Gastrocnemius medialis (tissue), 4 donors: ENCODE measurements at regions not wholly inside any gene's neighbourhood (a gene's known extent, or its start where the extent isn't known, plus 50 kb on each side); places are given as distances from the start of the nearest gene placed in this dataset.

Source experiments
- POLR2A ChIP-seq, 2 donors: fragments of 450-650 bp; IDR thresholded peaks; one replicate each; pipeline ENCODE4 v1.6.1; 2017; ENCODE audit warnings: antibody characterized with exemption in 2 of 2, mild to moderate bottlenecking in 2 of 2, moderate library complexity in 2 of 2
- TF ChIP-seq, protein P1 (sequence below), 5 experiments: fragments of 450-650 bp in 3 of 5; fragments of 200-600 bp in 2 of 5; sonication (generic) in 2 of 5; IDR thresholded peaks in 4 of 5; conservative IDR thresholded peaks in 1 of 5; 1 replicate in 4 of 5; 2 replicates in 1 of 5; pipeline ENCODE4 v1.5.1; 2016 to 2019; ENCODE audit warnings: antibody characterized with exemption in 5 of 5, mild to moderate bottlenecking in 3 of 5, moderate library complexity in 3 of 5

DNA sequence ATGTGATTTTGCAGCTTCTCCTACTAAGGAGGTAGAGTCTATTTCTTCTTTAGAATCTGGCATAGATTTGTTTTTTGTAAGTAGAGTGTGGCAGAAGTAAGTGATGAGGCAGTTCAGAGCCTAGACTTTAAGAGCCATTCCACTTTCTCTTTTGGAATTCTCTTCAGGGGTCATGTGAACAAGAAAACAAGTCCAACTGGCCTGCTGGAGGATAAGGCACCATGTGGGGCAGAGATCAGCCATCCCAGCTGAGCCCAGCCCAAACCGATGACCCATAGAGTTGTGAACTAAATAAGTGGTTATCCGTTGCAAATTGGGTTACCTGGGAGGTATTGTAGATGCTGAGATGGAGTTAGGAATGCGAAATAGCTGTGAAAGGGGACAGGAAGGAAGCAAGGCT, 60.3 kb upstream of the TBPL2 start:
- TF ChIP-seq, protein P1, sequence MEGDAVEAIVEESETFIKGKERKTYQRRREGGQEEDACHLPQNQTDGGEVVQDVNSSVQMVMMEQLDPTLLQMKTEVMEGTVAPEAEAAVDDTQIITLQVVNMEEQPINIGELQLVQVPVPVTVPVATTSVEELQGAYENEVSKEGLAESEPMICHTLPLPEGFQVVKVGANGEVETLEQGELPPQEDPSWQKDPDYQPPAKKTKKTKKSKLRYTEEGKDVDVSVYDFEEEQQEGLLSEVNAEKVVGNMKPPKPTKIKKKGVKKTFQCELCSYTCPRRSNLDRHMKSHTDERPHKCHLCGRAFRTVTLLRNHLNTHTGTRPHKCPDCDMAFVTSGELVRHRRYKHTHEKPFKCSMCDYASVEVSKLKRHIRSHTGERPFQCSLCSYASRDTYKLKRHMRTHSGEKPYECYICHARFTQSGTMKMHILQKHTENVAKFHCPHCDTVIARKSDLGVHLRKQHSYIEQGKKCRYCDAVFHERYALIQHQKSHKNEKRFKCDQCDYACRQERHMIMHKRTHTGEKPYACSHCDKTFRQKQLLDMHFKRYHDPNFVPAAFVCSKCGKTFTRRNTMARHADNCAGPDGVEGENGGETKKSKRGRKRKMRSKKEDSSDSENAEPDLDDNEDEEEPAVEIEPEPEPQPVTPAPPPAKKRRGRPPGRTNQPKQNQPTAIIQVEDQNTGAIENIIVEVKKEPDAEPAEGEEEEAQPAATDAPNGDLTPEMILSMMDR (IDR thresholded peaks at IDR 0.05 in 4 of 5, conservative IDR thresholded peaks at IDR 0.05 in 1 of 5) = no peak
- no peak for TF ChIP-seq POLR2A (IDR thresholded peaks at IDR 0.05)
